Sigmoid colon (tissue), 4 donors: ENCODE measurements at regions not wholly inside any gene's neighbourhood (a gene's known extent, or its start where the extent isn't known, plus 50 kb on each side); places are given as distances from the start of the nearest gene placed in this dataset.

Source experiments
- CTCF ChIP-seq, 4 experiments: fragments of 450-650 bp in 3 of 4; fragments of 200-600 bp in 1 of 4; IDR thresholded peaks; one replicate each; pipeline ENCODE4 v1.5.1; 2016 to 2019; ENCODE audit warnings: antibody characterized with exemption in 4 of 4, mild to moderate bottlenecking in 3 of 4, moderate library complexity in 2 of 4
- EP300 ChIP-seq, 4 donors: sonication (generic); formaldehyde crosslinking; IDR thresholded peaks; one replicate each; pipeline ENCODE4 v1.6.1; 2017; ENCODE audit warnings: antibody characterized with exemption in 4 of 4
- POLR2AphosphoS5 ChIP-seq, 4 donors: sonication (generic); formaldehyde crosslinking; IDR thresholded peaks; one replicate each; pipeline ENCODE4 v1.6.1; 2017; ENCODE audit warnings: antibody characterized with exemption in 4 of 4

GRCh38 chr5:38023799-38024198 lies 184.0 kb upstream of the GDNF start:
- TF ChIP-seq CTCF (IDR thresholded peaks at IDR 0.05) (no peak), POLR2AphosphoS5 (IDR thresholded peaks at IDR 0.05) (no peak), EP300 (IDR thresholded peaks at IDR 0.05) (no peak)
